ENCODE measurements at regions not wholly inside any gene's neighbourhood (a gene's known extent, or its start where the extent isn't known, plus 50 kb on each side); places are given as distances from the start of the nearest gene placed in this dataset.

- DNase-seq = no peak
Measured at GRCh38 chr3:87175732-87176131, 51.4 kb upstream of the CHMP2B start.

DNA sequence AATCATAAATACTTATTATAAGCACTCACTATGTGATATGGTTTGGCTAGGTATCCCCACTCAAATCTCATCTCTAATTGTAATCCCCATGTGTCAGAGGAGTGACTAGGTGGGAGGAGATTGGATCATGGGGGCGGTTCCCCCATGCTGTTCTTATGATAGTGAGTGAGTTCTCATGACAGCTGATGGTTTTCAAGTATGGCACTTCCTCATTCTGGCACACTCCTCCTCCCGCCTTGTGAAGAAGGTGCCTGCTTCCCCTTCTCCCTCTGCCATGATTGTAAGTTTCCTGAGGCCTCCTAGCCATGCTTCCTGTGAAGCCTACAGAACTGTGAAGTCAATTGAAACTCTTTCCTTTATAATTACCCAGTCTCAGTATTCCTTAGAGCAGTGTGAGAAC, 53.3 kb upstream of the CHMP2B start:
- DNase-seq = peak; percentile 72 to 73

DNA sequence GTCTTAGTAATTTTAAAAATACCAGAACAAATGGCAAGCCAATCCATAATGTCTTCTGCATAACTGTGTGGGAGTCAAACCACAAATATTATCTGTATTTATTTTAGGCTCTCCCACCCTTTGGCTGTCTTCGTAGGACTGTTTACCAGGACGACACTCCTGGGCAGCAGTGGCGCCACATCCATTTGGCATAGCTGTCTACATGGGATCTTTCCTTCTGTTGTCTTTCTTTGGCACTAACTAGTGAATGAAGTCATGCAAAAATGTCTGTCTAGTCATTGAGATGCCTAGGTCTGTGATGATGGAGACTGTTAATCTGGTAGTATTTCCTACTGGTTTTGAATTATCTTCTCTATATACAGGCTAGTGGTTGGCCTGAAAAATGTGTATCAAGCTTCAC, 54.0 kb upstream of the CHMP2B start:
- no peak for DNase-seq

- peak; percentile 74 to 77 for DNase-seq
Measured at GRCh38 chr3:87167628-87168456, 59.3 kb upstream of the CHMP2B start.

- no peak for DNase-seq
Measured at GRCh38 chr3:87164245-87164644, 62.9 kb upstream of the CHMP2B start.

DNA sequence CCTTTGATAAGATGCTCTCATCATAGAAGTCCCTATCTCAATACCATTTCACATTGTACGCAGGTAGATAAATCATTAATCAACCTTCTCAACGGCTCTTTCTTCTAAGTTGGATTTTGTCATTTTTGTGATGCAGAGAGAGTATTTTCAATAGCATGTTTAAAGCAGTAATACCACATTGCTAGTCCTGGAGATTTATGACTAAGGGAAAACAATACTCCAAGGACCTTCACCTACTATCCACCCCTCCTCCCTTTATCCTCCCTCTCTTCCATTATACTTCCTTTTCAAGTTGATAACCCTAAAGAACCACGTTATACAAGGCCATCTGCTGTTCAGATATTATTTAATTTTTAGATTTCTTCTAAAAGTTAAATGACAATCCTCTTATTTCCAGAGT, 65.3 kb upstream of the CHMP2B start:
- DNase-seq = no peak

- DNase-seq = no peak
Measured at GRCh38 chr3:87161417-87161816, 65.7 kb upstream of the CHMP2B start.

GRCh38 chr3:87161013-87161412, 66.1 kb upstream of the CHMP2B start:
- DNase-seq = no peak

GRCh38 chr3:87158823-87159222, 68.3 kb upstream of the CHMP2B start:
- no peak for DNase-seq

GRCh38 chr3:87148020-87148419, 79.1 kb upstream of the CHMP2B start:
- no peak for DNase-seq

- DNase-seq = no peak
Measured at GRCh38 chr3:87147562-87147961, 79.5 kb upstream of the CHMP2B start.

DNA sequence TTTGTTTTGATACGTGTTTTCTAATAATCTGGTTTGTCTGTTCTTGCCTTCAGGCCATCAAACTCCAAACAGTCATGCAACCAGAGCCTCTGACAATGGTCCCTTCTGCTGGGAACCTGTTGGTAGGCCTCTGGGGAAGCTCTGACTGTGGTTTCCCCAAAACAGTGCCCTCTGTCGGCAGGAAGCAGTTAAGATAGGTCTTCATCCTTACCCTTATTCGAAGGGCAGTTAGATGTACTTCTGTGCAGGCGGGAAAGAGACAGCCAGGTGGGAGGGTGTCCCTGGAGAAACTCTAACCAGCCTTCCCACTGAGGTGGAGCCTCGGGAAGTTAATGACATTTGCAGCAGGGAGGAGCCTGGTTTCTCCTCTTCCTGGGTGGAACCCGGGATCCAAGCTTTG, 81.6 kb upstream of the CHMP2B start:
- DNase-seq = peak in 1 of 2 experiments; percentile 4

DNA sequence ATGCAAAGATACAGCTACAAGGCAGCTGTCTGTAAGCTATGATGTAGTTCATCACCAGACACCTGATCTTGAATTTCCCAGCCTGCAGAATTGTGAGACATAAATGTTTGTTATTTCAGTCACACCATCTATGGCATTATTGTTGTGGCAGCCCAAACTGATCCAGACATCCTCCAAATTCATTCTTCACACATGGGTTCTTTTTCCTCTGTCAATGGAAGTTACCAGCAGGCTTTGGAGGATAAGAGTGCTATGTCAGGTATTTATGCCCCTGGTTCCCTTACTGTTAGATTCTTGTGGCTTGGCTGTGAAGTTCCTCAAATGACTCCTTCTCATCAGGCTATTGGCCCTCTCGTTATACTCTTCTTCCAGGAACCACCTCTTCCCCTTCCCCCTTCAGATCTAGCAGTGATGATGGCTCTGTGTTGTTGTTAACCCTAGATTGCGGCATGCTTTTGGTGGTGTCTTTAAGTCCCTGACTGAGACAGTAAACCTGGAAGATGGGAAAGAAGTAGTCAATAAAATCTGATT, 91.0 kb upstream of the CHMP2B start:
- no peak for DNase-seq

DNA sequence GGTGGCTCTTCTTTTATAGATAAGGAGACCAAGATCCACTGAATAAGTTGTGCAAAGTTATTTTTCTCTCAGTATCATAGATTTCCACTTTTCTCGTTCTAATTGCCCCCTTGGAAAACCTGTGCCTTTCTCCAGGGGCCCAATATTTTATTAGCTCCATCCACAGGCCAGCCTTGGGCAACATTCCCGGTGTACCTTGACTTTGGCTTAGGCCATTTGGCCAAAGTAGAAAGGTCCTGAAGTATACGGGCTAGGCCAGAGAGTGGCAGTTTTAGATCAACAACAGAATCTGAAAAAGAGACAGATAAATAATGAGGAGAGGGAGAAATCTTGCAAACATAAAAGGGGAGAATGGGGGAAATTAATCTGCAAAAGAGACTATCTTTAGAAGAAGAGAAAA, 91.7 kb upstream of the CHMP2B start:
- DNase-seq = no peak

GRCh38 chr3:87132801-87133200, 94.3 kb upstream of the CHMP2B start:
- DNase-seq = no peak

- DNase-seq = no peak
Measured at GRCh38 chr3:87128006-87128405, 99.1 kb upstream of the CHMP2B start.

DNA sequence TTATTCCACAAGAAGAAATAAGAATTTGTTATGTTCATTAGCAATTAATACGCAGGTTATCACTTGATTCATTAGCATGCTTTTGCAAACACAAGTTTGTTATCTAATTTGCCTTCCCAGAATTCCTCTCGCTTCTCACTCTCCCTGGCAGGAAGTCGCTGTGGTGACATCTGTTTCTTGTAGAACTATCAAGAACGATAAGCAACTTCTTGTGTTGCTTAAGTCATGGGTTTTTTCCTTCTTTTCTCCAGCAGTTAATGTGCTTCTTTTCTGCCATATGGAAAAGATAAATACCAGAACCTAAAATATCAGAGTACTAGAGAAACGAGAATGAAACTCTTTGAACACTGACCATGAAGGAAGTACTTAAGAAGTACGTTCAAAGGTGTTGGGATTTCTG, 99.8 kb upstream of the CHMP2B start:
- DNase-seq = no peak

GRCh38 chr3:87126321-87126720, 100.8 kb upstream of the CHMP2B start:
- no peak for DNase-seq

DNA sequence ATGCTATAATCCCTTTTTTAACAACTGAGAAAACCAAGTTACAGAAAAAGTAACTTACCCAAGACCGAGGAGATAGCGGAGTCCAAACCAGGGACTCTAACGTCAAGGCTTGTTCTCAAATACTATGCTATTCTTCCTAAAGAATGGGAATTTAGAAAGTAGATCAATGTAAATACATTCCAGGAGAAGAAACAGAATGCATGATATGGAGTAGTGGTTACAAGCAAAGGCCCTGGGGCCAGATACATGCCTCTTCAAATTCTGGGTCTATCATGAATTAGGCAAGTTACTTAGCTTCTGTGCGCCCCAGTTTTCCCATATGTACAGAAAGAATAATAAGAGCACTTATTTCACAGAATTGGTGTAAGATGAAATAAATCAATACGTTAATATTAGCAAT, 102.0 kb upstream of the CHMP2B start:
- DNase-seq = no peak

DNA sequence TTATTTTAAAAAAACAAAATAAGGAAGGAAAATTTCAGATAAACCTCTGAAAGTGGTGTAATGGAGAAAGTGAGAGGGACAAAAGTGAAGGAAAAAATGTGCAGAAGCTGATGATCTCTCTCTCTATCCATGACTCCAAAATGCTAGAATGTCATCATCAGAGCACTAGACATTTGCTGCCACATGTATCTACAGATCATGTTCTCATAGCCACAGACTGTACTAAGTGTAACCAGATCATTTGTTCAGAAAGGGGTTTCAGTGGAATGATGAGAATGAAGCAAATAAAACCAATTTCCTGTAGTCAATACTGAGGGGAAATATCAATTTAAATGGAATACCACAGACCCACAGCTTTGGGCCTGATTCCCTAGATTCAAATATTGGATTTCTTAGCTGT, 104.3 kb upstream of the CHMP2B start:
- no peak for DNase-seq

- DNase-seq = no peak
Measured at GRCh38 chr3:87121856-87122255, 105.3 kb upstream of the CHMP2B start.

- DNase-seq = no peak
Measured at GRCh38 chr3:87120881-87121280, 106.2 kb upstream of the CHMP2B start.

DNA sequence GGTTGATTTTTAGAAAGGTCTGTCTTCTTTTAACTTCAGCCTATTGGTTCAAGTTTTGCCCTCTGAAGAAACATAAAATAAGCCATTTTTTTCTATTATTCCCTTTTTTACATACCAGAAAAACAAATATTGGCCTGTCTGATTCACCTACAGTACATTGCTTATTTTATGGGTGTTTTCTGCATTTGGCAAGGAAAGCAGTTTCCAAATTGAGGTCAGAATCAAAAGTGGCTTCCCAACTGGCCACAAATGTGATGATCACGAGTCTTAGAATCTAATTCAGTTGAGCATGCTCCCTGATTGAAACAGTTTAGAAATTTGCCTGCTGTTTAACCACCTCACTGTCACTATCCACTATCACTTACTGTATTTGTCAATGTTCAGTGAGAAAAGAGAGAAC, 106.9 kb upstream of the CHMP2B start:
- no peak for DNase-seq

GRCh38 chr3:87109465-87109864, 117.6 kb upstream of the CHMP2B start:
- DNase-seq = no peak

Measured in Kasumi-1 (cell line).